ENCODE measurements at regions not wholly inside any gene's neighbourhood (a gene's known extent, or its start where the extent isn't known, plus 50 kb on each side); places are given as distances from the start of the nearest gene placed in this dataset.

DNA sequence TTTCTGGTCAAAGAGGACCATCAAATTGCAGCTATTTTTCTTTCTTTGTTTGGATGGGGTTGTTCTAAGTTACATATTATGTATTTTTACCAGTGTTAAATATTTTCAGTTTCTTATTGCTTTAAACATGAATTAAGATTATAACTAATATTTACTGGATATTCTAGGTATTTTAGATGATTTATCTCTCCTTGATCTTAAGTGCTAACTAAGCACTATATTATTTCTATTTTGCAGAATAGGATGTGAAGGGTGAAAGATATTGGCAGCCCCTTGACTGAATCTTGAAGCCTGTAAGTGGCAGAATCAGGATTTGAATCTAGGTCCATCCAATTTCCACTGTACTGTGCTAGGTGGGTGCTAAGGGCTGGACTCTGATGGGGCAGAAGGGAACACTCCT is 307.3 kb upstream of the CCL2 start:
- no peak overlapping the region for H3K27ac ChIP-seq (ENCODE audit: insufficient read depth, low read length)
- DNase-seq (ENCODE audit: low read depth in 2 of 2) = no peak
- no peaks in the 10 kb centered on the region for H3K4me1 ChIP-seq (ENCODE audit: control insufficient read depth, extremely low read depth, insufficient read depth, low read length)
- no peaks in the 10 kb centered on the region for H3K36me3 ChIP-seq (ENCODE audit: control insufficient read depth, insufficient read depth, low read length)
- no peak overlapping the region for H3K4me2 ChIP-seq (ENCODE audit: extremely low read depth, insufficient read depth, low read length)
- TF ChIP-seq CTCF (conservative IDR thresholded peaks at IDR 0.05 in 1 of 2, IDR thresholded peaks at IDR 0.05 in 1 of 2; ENCODE audit: low read depth in 1 of 2, low read length in 2 of 2) = no peak
- no peak for TF ChIP-seq EZH2 (IDR thresholded peaks at IDR 0.05; ENCODE audit: low read length, missing control alignments)
- H2AFZ ChIP-seq (ENCODE audit: low read length) = no peak overlapping the region
- no peaks in the 10 kb centered on the region for H3K9me3 ChIP-seq (ENCODE audit: control insufficient read depth, insufficient read depth, low read depth, low read length)
- H3K9ac ChIP-seq (ENCODE audit: insufficient read depth, low read length) = no peak overlapping the region
- H3K27me3 ChIP-seq (ENCODE audit: control insufficient read depth, insufficient read depth, low read length) = no peaks in the 10 kb centered on the region
- no peak overlapping the region for H3K4me3 ChIP-seq (replicated peaks in 1 of 4; ENCODE audit: control extremely low read depth in 1 of 4, insufficient read depth in 1 of 4, low read depth in 3 of 4, low read length in 4 of 4)
- no peaks in the 10 kb centered on the region for H3K79me2 ChIP-seq (ENCODE audit: control insufficient read depth, insufficient read depth, low read length)
- H4K20me1 ChIP-seq (ENCODE audit: control insufficient read depth, extremely low read depth, insufficient read depth, low read length) = no peaks in the 10 kb centered on the region

- Histone ChIP-seq H3K9ac (ENCODE audit: insufficient read depth, low read length) (no peak overlapping the region), H3K27ac (ENCODE audit: insufficient read depth, low read length) (no peak overlapping the region), H3K79me2 (ENCODE audit: control insufficient read depth, insufficient read depth, low read length) (no peaks in the 10 kb centered on the region), H3K4me1 (ENCODE audit: control insufficient read depth, extremely low read depth, insufficient read depth, low read length) (no peaks in the 10 kb centered on the region), H3K36me3 (ENCODE audit: control insufficient read depth, insufficient read depth, low read length) (no peaks in the 10 kb centered on the region), H3K9me3 (ENCODE audit: control insufficient read depth, insufficient read depth, low read depth, low read length) (no peaks in the 10 kb centered on the region), H2AFZ (ENCODE audit: low read length) (no peak overlapping the region), H3K4me3 (replicated peaks in 1 of 4; ENCODE audit: control extremely low read depth in 1 of 4, insufficient read depth in 1 of 4, low read depth in 3 of 4, low read length in 4 of 4) (no peak overlapping the region), H4K20me1 (ENCODE audit: control insufficient read depth, extremely low read depth, insufficient read depth, low read length) (no peaks in the 10 kb centered on the region), H3K27me3 (ENCODE audit: control insufficient read depth, insufficient read depth, low read length) (no peaks in the 10 kb centered on the region), H3K4me2 (ENCODE audit: extremely low read depth, insufficient read depth, low read length) (no peak overlapping the region)
- TF ChIP-seq CTCF (conservative IDR thresholded peaks at IDR 0.05 in 1 of 2, IDR thresholded peaks at IDR 0.05 in 1 of 2; ENCODE audit: low read depth in 1 of 2, low read length in 2 of 2) (no peak), EZH2 (IDR thresholded peaks at IDR 0.05; ENCODE audit: low read length, missing control alignments) (no peak)
- no peak for DNase-seq (ENCODE audit: low read depth in 2 of 2)
Measured at GRCh38 chr17:33948309-33948708, 306.8 kb upstream of the CCL2 start.

DNA sequence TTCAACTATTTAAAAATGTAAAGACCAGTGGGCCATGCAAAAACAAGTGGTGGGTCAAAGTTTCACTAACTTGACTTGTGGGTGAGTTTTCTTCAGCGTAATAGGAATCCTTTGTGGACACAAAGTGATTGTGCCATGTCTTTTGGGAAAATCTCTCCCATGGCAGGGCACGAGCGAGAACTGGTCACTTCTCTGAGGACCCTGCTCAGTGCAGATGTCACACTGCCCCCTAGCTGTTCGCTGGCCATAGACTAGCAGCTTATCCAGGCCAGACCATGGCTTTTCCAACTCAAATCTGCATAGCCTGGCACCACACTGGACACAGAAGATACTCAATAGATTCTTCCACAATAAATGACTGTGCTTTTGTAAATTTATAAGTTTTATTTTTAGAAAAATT is 306.0 kb upstream of the CCL2 start:
- Histone ChIP-seq H3K4me1 (ENCODE audit: control insufficient read depth, extremely low read depth, insufficient read depth, low read length) (no peaks in the 10 kb centered on the region), H3K9ac (ENCODE audit: insufficient read depth, low read length) (no peak overlapping the region), H3K36me3 (ENCODE audit: control insufficient read depth, insufficient read depth, low read length) (no peaks in the 10 kb centered on the region), H3K9me3 (ENCODE audit: control insufficient read depth, insufficient read depth, low read depth, low read length) (no peaks in the 10 kb centered on the region), H3K4me2 (ENCODE audit: extremely low read depth, insufficient read depth, low read length) (no peak overlapping the region), H4K20me1 (ENCODE audit: control insufficient read depth, extremely low read depth, insufficient read depth, low read length) (no peaks in the 10 kb centered on the region), H3K79me2 (ENCODE audit: control insufficient read depth, insufficient read depth, low read length) (no peaks in the 10 kb centered on the region), H3K27ac (ENCODE audit: insufficient read depth, low read length) (no peak overlapping the region), H3K27me3 (ENCODE audit: control insufficient read depth, insufficient read depth, low read length) (no peaks in the 10 kb centered on the region), H3K4me3 (replicated peaks in 1 of 4; ENCODE audit: control extremely low read depth in 1 of 4, insufficient read depth in 1 of 4, low read depth in 3 of 4, low read length in 4 of 4) (no peak overlapping the region), H2AFZ (ENCODE audit: low read length) (no peak overlapping the region)
- peak in 1 of 2 donors; percentile 6 for DNase-seq (ENCODE audit: low read depth in 2 of 2)
- TF ChIP-seq EZH2 (IDR thresholded peaks at IDR 0.05; ENCODE audit: low read length, missing control alignments) = no peak
- no peak for TF ChIP-seq CTCF (conservative IDR thresholded peaks at IDR 0.05 in 1 of 2, IDR thresholded peaks at IDR 0.05 in 1 of 2; ENCODE audit: low read depth in 1 of 2, low read length in 2 of 2)

All from fibroblast of lung (primary cell).